K562 (cell line): ENCODE measurements at regions not wholly inside any gene's neighbourhood (a gene's known extent, or its start where the extent isn't known, plus 50 kb on each side); places are given as distances from the start of the nearest gene placed in this dataset.

ENCODE experiments used
- FOS ChIP-seq: IDR thresholded peaks from 3 replicates; pipeline ENCODE4 v1.6.1; 2011; ENCODE audit not compliant: insufficient read length; ENCODE audit errors: extremely low read depth
- KAT7 ChIP-seq: sonication (generic); formaldehyde crosslinking; IDR thresholded peaks from 2 replicates; pipeline ENCODE4 v1.8.0; 2022; ENCODE audit warnings: missing genetic modification reagents, mild to moderate bottlenecking, borderline replicate concordance
- KDM1A ChIP-seq, 2 experiments: fragments of 450-650 bp; IDR thresholded peaks; 2 replicates each; pipeline ENCODE4 v1.6.1; 2016; ENCODE audit warnings: mild to moderate bottlenecking in 2 of 2
- RFX5 ChIP-seq: IDR thresholded peaks from 2 replicates; pipeline ENCODE4 v1.6.1; 2011; ENCODE audit warnings: low read depth, mild to moderate bottlenecking, improper control_type of control experiment, low read length
- SIX5 ChIP-seq, 2 experiments: IDR thresholded peaks; 2 replicates each; pipeline ENCODE4 v1.6.1; 2011; ENCODE audit warnings: low read length in 2 of 2, borderline replicate concordance in 1 of 2, low read depth in 1 of 2, mild to moderate bottlenecking in 1 of 2, moderate library complexity in 1 of 2; ENCODE audit not compliant: insufficient read depth in 1 of 2
- SMAD3 ChIP-seq: fragments of 450-650 bp; formaldehyde crosslinking; conservative IDR thresholded peaks from 2 replicates; pipeline ENCODE4 v1.4.0; 2020; ENCODE audit warnings: mild to moderate bottlenecking
- TF ChIP-seq, protein P1 (sequence below), 3 experiments: IDR thresholded peaks in 2 of 3; conservative IDR thresholded peaks in 1 of 3; 2 replicates each; pipeline ENCODE4 v1.5.1; 2011 to 2012; ENCODE audit warnings: low read length in 3 of 3, mild to moderate bottlenecking in 3 of 3, control low read depth in 2 of 3, improper control_type of control experiment in 1 of 3, inconsistent platforms in 1 of 3, low read depth in 1 of 3, mixed read lengths in 1 of 3, moderate library complexity in 1 of 3; ENCODE audit not compliant: insufficient read depth in 2 of 3
- TF ChIP-seq, protein P2 (sequence below): sonication (generic); formaldehyde crosslinking; IDR thresholded peaks from 2 replicates; pipeline ENCODE4 v1.9.0; 2022; ENCODE audit warnings: mild to moderate bottlenecking, missing genetic modification reagents

DNA sequence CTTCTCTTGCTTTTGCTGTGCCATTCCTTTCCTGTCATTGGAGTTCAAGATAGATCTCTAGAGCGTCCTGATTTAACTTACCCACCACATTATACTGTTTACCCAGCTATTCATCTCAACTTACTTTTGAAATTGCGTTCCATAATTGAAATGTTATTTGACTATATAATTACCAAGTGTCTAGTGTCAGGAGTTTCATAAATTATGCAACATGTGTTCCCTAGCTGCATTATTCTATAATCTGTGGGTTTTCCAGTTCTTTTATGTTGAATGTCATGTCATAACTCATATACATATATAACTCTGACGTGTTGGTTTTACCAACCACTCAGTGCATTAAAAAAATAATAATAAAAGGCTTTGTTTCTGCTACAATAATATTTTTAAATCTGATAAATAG is 285.9 kb upstream of the ARSJ start:
- TF ChIP-seq KDM1A (IDR thresholded peaks at IDR 0.05) (no peak), FOS (no peak), SMAD3 (CRISPR knock-in tag) (no peak), SIX5 (IDR thresholded peaks at IDR 0.05; ENCODE audit: borderline replicate concordance in 1 of 2, insufficient read depth in 1 of 2, low read depth in 1 of 2, low read length in 2 of 2) (no peak), KAT7 (no peak), RFX5 (no peak)
- TF ChIP-seq, protein P1, sequence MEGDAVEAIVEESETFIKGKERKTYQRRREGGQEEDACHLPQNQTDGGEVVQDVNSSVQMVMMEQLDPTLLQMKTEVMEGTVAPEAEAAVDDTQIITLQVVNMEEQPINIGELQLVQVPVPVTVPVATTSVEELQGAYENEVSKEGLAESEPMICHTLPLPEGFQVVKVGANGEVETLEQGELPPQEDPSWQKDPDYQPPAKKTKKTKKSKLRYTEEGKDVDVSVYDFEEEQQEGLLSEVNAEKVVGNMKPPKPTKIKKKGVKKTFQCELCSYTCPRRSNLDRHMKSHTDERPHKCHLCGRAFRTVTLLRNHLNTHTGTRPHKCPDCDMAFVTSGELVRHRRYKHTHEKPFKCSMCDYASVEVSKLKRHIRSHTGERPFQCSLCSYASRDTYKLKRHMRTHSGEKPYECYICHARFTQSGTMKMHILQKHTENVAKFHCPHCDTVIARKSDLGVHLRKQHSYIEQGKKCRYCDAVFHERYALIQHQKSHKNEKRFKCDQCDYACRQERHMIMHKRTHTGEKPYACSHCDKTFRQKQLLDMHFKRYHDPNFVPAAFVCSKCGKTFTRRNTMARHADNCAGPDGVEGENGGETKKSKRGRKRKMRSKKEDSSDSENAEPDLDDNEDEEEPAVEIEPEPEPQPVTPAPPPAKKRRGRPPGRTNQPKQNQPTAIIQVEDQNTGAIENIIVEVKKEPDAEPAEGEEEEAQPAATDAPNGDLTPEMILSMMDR (IDR thresholded peaks at IDR 0.05 in 2 of 3, conservative IDR thresholded peaks at IDR 0.05 in 1 of 3; ENCODE audit: insufficient read depth in 2 of 3, low read depth in 1 of 3, low read length in 3 of 3): no peak
- TF ChIP-seq, protein P2, sequence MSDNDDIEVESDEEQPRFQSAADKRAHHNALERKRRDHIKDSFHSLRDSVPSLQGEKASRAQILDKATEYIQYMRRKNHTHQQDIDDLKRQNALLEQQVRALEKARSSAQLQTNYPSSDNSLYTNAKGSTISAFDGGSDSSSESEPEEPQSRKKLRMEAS (CRISPR knock-in tag): no peak
